ENCODE measurements at regions not wholly inside any gene's neighbourhood (a gene's known extent, or its start where the extent isn't known, plus 50 kb on each side); places are given as distances from the start of the nearest gene placed in this dataset.

DNA sequence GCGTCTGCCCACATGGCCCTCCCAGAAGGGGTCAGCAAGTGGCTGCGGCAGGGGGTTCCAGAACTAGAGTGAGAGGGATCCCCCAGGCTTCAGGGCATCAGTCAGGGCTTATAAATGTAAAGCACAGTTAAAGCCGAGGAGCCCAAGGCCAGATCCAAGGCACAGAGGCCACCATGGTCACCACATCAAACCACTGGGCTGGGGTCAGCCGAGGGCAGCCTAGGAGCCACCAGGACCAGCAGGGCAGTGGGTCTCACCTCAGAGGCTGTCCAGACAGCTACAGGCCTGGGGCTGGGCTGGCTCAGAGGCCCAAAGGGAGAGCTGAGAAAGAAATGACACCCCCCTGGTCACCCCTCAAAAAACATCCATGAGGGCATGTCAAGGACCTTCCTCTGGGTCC, 188.5 kb downstream of the INHBB start:
- Histone ChIP-seq H3K4me1 (ENCODE audit: insufficient read depth, low read length) (peaks cover 46% of the 10 kb centered on the region), H3K27me3 (ENCODE audit: control insufficient read depth in 1 of 2, insufficient read depth in 2 of 2, low read length in 2 of 2) (peaks cover 6 to 36% of the 10 kb centered on the region in 2 experiments; a peak in 3 of 5 replicates), H3K4me3 (replicated peaks in 1 of 3; ENCODE audit: insufficient read depth in 1 of 3, low read depth in 2 of 3, low read length in 3 of 3) (no peak overlapping the region), H2AFZ (ENCODE audit: low read length) (no peak overlapping the region), H3K27ac (ENCODE audit: extremely low read length, insufficient read depth, low read length) (no peak overlapping the region), H3K36me3 (replicated peaks in 1 of 2; ENCODE audit: control insufficient read depth in 1 of 2, insufficient read depth in 2 of 2, low read length in 2 of 2) (no peaks in the 10 kb centered on the region), H3K9me3 (ENCODE audit: low read length) (no peaks in the 10 kb centered on the region), H3K4me2 (ENCODE audit: low read depth, low read length) (no peak overlapping the region), H4K20me1 (ENCODE audit: insufficient read depth, low read length) (no peaks in the 10 kb centered on the region), H3K79me2 (ENCODE audit: insufficient read depth, low read length) (no peaks in the 10 kb centered on the region), H3K9ac (ENCODE audit: insufficient read depth, low read depth, low read length) (no peak overlapping the region)
- ChIA-PET POLR2A (interaction anchor here (1.1 kb wide), 1 partner anchor 12 kb away, joined by 4 read pairs; no protein-coding TSS in a partner anchor), CTCF (ENCODE audit: low intra/inter-chr PET ratio, low total read pairs) (no interaction called here)
- DNase-seq (ENCODE audit: low spot score), result no peak
- in situ Hi-C loops (cut with HindIII; ENCODE audit: extremely low pct_ligation_motif_present, low pct_unique_long_range_greater_than_20kb) (no loop called here), intact Hi-C loops (cut with micrococcal nuclease; ENCODE audit: unreplicated experiment) (no loop called here)
- ATAC-seq, result peak; percentile 49
- no peak for FAIRE-seq
- no TSS peak for BruUV-seq (replicated peaks)
- 0% methylated on average over 1 of the region's 4 CpGs for WGBS (ENCODE audit: low lambda C conversion rate)
- TF ChIP-seq, protein P1, sequence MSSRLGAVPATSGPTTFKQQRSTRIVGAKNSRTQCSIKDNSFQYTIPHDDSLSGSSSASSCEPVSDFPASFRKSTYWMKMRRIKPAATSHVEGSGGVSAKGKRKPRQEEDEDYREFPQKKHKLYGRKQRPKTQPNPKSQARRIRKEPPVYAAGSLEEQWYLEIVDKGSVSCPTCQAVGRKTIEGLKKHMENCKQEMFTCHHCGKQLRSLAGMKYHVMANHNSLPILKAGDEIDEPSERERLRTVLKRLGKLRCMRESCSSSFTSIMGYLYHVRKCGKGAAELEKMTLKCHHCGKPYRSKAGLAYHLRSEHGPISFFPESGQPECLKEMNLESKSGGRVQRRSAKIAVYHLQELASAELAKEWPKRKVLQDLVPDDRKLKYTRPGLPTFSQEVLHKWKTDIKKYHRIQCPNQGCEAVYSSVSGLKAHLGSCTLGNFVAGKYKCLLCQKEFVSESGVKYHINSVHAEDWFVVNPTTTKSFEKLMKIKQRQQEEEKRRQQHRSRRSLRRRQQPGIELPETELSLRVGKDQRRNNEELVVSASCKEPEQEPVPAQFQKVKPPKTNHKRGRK (CRISPR knock-in tag; IDR thresholded peaks at IDR 0.05), result no peak
- TF ChIP-seq, protein P2, sequence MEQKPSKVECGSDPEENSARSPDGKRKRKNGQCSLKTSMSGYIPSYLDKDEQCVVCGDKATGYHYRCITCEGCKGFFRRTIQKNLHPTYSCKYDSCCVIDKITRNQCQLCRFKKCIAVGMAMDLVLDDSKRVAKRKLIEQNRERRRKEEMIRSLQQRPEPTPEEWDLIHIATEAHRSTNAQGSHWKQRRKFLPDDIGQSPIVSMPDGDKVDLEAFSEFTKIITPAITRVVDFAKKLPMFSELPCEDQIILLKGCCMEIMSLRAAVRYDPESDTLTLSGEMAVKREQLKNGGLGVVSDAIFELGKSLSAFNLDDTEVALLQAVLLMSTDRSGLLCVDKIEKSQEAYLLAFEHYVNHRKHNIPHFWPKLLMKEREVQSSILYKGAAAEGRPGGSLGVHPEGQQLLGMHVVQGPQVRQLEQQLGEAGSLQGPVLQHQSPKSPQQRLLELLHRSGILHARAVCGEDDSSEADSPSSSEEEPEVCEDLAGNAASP (CRISPR knock-in tag; IDR thresholded peaks at IDR 0.05; ENCODE audit: borderline replicate concordance), result peak; percentile 84; the same call in 1 of the 2 replicates
- TF ChIP-seq RXRB (CRISPR knock-in tag; IDR thresholded peaks at IDR 0.05; ENCODE audit: borderline replicate concordance) (peak; percentile 64; the same call in 1 of the 2 replicates), ZNF569 (CRISPR knock-in tag; IDR thresholded peaks at IDR 0.05; ENCODE audit: borderline replicate concordance) (no peak), KDM5B (CRISPR knock-in tag; IDR thresholded peaks at IDR 0.05; ENCODE audit: borderline replicate concordance) (0 out of 2 replicates have a peak, but pooled peaks have one; percentile 11), NR2F1 (CRISPR knock-in tag; IDR thresholded peaks at IDR 0.05) (0 out of 4 replicates have a peak, but pooled peaks of 1 of the 2 experiments have one; percentile 12), RXRA (CRISPR knock-in tag; IDR thresholded peaks at IDR 0.05) (peak; percentile 54; the same call in 1 of the 2 replicates), NFE2L2 (IDR thresholded peaks at IDR 0.05; ENCODE audit: low read length) (no peak), SALL1 (CRISPR knock-in tag; IDR thresholded peaks at IDR 0.05) (0 out of 2 replicates have a peak, but pooled peaks have one; percentile 17)
- TF ChIP-seq, protein P3, sequence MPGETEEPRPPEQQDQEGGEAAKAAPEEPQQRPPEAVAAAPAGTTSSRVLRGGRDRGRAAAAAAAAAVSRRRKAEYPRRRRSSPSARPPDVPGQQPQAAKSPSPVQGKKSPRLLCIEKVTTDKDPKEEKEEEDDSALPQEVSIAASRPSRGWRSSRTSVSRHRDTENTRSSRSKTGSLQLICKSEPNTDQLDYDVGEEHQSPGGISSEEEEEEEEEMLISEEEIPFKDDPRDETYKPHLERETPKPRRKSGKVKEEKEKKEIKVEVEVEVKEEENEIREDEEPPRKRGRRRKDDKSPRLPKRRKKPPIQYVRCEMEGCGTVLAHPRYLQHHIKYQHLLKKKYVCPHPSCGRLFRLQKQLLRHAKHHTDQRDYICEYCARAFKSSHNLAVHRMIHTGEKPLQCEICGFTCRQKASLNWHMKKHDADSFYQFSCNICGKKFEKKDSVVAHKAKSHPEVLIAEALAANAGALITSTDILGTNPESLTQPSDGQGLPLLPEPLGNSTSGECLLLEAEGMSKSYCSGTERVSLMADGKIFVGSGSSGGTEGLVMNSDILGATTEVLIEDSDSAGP (CRISPR knock-in tag; IDR thresholded peaks at IDR 0.05; ENCODE audit: borderline replicate concordance), result peak; percentile 30; the same call in 1 of the 2 replicates
- TF ChIP-seq, protein P4, sequence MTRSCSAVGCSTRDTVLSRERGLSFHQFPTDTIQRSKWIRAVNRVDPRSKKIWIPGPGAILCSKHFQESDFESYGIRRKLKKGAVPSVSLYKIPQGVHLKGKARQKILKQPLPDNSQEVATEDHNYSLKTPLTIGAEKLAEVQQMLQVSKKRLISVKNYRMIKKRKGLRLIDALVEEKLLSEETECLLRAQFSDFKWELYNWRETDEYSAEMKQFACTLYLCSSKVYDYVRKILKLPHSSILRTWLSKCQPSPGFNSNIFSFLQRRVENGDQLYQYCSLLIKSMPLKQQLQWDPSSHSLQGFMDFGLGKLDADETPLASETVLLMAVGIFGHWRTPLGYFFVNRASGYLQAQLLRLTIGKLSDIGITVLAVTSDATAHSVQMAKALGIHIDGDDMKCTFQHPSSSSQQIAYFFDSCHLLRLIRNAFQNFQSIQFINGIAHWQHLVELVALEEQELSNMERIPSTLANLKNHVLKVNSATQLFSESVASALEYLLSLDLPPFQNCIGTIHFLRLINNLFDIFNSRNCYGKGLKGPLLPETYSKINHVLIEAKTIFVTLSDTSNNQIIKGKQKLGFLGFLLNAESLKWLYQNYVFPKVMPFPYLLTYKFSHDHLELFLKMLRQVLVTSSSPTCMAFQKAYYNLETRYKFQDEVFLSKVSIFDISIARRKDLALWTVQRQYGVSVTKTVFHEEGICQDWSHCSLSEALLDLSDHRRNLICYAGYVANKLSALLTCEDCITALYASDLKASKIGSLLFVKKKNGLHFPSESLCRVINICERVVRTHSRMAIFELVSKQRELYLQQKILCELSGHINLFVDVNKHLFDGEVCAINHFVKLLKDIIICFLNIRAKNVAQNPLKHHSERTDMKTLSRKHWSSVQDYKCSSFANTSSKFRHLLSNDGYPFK (CRISPR knock-in tag; IDR thresholded peaks at IDR 0.05; ENCODE audit: borderline replicate concordance), result 0 out of 2 replicates have a peak, but pooled peaks have one; percentile 47
